LHCN-M2 (cell line): ENCODE measurements at regions not wholly inside any gene's neighbourhood (a gene's known extent, or its start where the extent isn't known, plus 50 kb on each side); places are given as distances from the start of the nearest gene placed in this dataset.
"Not testable (repeated sequence)": the region's sequence is repeated elsewhere in the genome, so short reads cannot be mapped to it uniquely, and the experiment has no call there.

Experiments used
- DNase-seq: peaks from one replicate; pipeline ENCODE4 v3.0.0-alpha.2; 2012; ENCODE audit warnings: low read depth

GRCh38 chr18:22503803-22504202 is 86.1 kb upstream of the CTAGE1 start:
- no peak for DNase-seq

- DNase-seq = no peak
These were observed 86.7 kb upstream of the CTAGE1 start for GRCh38 chr18:22504251-22505030.

DNA sequence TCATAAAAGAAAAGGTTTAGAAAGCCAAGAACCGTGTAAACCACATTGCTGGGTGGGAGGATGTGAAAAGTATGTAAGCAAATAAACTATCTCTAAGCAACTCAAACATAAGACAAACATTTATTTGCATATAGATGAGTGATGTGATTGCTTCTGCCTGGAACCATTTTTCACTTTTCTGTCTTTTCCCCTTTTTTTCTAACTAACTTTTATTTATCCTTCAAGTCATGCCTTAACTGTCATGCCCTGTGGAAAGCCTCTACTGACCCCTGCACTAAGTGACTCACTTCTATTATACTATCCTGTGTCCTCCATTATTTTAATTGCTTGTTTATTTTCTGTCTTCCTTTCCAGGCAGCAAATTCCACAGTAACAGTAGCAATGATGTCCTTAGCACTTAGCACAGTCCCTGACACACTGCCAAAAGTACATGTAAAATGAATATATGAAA is 87.5 kb upstream of the CTAGE1 start:
- no peak for DNase-seq

GRCh38 chr18:22507055-22507454 is 89.3 kb upstream of the CTAGE1 start:
- DNase-seq = no peak

DNA sequence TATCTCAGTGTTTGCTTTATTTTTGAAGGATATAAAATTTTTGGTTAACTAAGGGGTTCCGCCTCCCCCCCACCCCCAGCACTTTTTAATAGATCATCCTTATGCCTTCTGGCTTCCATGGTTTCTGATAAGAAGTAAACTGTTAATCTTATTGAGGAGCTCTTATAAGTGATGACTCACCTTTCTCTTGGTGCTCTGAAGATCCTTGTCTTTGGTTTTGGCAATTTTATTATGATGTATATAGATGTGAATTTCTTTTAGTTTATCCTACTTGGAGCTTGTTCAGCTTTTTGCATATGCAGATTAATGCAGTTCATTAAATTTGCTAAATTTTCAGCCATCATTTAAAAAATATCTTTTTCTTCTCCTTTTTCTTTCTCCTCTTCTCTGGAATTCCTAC is 91.7 kb upstream of the CTAGE1 start:
- DNase-seq = no peak

- no peak for DNase-seq
These were observed 93.0 kb upstream of the CTAGE1 start for GRCh38 chr18:22510697-22511096.

DNA sequence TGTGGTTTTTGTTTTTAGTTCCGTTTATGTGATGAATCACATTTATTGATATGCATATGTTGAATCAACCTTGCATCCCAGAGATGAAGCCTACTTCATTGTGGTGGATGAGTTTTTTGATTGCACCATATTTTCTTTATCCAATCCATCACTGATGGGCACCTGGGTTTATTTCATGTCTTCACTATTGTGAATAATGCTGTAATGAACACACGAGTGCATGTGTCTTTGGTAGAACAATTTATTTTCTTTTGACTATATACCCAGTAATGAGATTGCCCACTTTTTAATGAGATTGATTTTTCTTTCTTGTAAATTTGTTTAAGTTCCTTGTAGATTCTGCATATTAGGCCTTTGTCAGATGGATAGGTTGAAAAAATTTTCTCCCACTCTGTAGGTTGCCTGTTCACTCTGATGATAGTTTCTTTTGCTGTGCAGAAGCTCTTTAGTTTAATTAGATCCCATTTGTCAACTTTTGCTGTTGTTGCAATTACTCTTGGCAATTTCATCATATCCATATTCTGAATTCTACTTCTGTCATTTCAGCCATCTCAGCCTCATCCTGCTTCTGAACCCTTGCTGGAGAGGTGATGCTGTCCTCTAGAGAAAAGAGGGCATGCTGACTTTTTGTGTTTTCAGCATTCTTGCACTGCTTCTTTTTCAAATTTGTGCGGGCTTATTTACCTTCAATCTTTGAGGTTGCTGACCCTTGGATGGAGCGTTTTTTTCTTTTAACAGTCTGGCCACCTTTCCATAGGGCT is 96.2 kb upstream of the CTAGE1 start:
- DNase-seq = no peak

DNA sequence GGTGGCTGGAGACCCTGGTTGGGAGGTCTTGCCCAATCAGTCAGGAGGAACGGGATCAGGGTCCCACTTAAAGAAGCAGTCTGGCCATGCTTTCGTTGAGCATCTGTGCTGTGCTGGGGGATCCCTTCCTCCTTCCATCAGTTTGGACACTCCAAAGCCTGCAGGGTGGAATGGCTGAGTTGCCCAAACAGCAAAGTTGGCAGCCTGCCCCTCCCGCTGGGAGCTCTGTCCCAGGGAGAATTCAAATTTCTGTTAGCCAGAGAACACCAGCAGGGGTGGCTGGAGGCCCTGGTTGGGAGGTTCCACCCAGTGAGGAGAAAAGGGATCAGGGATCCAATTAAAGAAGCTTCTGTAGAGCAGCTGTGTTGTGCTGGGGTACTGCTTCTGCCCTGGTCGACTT is 96.9 kb upstream of the CTAGE1 start:
- DNase-seq = no peak

DNA sequence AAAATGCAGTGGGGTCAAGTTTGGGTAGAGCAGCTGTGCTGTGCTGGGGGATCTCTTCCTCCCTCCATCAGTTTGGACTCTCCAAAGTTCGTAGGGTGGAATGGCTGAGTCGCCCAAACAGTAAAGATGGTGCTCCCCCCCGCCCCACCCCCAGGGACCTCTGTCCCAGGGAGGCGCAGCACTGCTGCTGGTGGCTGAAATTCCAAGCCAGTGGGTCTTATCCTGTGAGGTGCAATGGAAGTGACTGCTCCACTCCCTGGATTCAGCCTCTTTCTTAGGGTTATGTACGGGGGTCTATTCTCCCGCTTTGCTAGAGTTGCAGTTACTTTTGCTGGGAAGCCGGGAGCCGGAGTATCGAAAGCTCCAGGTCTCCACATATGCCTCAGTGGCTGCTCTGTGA is 97.5 kb upstream of the CTAGE1 start:
- DNase-seq = no peak

DNA sequence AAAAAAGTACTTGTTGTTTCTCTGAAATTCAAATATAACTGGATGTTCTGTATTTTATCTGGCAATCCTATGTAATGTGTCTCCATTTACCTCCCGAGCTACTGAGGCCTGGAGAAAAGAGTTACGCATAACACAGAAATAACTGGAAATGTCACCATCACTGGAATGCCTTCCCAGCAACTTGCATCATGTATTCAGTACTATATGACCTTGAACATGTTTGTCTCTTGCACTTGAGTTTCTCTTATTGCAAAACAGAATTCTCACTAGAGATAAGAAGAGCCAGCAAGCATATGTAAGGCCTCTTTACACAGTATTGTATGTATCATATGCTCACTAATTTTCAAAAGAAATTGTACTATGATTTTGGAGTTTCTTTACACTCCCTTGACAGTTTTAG is 99.6 kb upstream of the CTAGE1 start:
- DNase-seq = no peak

DNA sequence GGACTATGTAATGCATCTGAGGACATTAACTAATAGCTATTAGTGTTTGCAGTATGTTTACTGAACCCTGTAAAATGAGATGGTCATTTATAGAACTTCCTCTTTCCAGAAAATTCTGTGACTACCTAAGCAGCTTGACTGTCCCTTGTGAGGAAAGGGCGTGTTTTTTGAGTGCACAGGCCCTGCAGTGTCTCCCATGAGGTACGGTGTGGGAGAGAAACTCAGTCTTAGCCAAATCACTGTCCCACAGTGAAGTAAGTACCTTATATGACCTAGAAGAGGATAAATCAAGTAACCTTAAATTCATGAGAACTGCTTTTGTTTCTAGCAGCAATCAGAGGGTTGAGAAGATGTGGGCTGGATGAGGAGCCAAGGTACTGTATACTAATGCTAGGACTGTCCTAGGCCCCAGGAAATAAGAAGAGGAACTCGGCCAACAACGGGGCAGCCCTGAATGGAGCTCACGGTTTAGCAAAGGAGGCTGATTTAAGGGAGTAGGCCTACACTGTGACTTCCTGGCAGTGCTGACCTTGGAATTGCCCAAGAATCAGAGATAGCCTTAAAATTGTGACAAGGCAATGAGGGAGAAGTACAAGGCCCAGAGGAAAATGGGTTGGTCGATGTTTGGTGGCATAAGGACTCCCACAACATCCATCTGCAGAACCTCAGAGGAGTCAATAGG is 103.5 kb upstream of the CTAGE1 start:
- no peak for DNase-seq

DNA sequence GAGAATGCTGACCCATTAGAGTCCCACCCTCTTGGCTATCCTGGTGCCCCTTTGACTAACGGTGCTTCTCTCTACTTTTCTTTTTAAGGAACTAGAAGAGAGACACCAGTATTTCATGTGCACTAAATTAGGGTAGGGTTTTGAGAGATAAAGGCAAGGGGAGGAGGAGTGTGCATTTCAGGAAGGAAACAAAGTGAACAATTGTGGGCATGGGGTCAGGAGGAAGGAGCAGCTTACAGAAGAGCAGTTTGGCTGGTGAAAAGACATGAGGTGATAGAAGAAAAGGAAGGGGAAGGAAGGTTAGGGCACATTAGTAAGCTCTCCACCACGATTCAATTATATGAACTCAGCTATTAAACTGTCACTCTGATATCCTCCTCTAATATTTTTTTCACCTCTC is 105.8 kb upstream of the CTAGE1 start:
- DNase-seq = no peak

GRCh38 chr18:22524783-22525182 is 107.1 kb upstream of the CTAGE1 start:
- no peak for DNase-seq

DNA sequence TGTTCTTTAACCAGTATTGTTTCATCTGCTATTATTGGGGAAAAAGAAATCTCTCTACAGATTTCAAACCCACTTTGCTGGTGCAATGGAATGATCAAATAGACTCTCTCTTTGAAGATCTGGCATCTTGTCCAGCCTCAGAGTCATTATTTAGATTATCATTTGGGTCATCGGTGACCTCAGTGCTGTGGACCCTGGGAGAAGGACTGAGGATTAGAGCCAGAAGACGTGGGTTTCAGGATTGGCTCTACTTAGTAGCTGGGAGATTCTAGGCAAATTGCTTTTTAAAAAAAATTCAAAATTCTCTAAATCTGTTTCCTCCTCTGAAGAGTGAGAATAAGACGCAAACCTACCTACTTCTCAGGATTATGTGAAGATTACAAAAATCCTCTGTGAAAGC is 107.6 kb upstream of the CTAGE1 start:
- DNase-seq = no peak

GRCh38 chr18:22525883-22526282 is 108.2 kb upstream of the CTAGE1 start:
- DNase-seq = no peak

DNA sequence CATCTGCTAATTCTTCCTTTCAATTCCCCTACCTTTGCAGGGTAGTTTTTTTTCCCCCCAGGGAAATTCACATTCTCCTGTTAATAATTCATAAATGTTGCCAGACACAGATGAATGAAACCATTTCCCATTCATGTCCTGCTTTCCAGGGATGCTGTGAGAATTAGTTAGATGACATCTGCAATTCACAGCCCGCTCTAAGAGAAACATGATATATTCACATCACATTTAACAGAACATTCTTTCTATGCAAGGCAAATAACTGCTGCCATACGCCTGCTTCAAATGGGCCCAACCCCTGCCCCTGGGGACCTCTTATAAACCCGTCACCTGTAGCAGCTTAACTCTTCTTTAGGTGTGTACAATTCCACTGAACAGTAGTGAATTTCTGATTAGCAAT is 110.6 kb upstream of the CTAGE1 start:
- DNase-seq = no peak

GRCh38 chr18:22534706-22535105 is 117.0 kb upstream of the CTAGE1 start:
- not testable (repeated sequence) for DNase-seq

GRCh38 chr18:22536558-22536957 is 118.8 kb upstream of the CTAGE1 start:
- no peak for DNase-seq

DNA sequence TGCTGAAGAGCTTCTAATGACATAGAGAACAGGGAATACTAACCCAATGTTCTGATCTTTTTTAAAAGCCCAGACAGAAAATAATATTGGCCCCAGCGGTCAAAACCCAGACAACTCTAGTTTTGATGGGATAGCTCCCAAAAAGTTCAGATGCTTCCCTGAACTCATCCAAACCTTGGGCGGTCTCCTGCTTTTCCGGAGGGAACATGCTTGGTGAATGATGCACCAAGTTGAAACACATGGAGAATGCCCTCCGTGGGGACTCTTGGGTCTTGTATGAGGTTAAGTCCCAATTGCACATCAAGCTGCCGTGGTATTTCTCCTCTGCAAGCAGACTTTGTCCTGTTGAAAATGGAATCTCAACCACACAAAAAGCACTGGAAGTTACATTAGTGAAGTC is 120.7 kb upstream of the CTAGE1 start:
- no peak for DNase-seq

GRCh38 chr18:22539051-22539765 is 121.5 kb upstream of the CTAGE1 start:
- no peak for DNase-seq

- no peak for DNase-seq
These were observed 123.5 kb upstream of the CTAGE1 start for GRCh38 chr18:22541232-22541631.

DNA sequence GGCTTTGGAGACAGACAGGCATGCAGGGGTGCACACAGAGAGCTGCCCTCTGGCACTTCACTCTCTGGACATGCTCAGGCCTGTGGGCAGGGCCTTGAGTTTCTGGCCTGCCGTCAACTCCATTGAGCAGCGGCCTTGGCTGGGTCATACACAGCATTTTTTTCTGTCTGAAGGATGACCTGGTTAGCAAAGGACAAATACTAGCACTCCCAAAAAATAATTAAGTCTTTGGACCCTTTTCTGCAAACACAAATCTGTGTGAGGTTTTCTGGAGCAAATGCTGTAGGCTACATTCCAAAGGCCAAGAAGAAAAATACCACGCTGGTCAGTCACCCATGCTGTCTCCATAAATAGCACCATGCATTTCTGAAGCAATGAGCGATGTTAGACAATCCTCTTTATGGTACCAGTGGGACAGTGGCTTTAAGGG is 124.7 kb upstream of the CTAGE1 start:
- DNase-seq = no peak
